Karpas-422 (cell line): ENCODE measurements at regions not wholly inside any gene's neighbourhood (a gene's known extent, or its start where the extent isn't known, plus 50 kb on each side); places are given as distances from the start of the nearest gene placed in this dataset.

Experiments
- DNase-seq: peaks from one replicate; pipeline ENCODE4 v3.0.0-alpha.2; 2015
- H2AFZ ChIP-seq: fragments of 200-600 bp; sonication (generic); 2 replicates; pipeline ENCODE4 v1.6.1; 2014; ENCODE audit warnings: antibody characterized with exemption, low read length, mixed read lengths
- H3K27ac ChIP-seq: fragments of 200-600 bp; sonication (generic); 2 replicates; pipeline ENCODE4 v1.5.1; 2014; ENCODE audit warnings: mild to moderate bottlenecking, low read length, moderate library complexity
- H3K27me3 ChIP-seq: fragments of 200-600 bp; sonication (generic); 2 replicates; pipeline ENCODE4 v1.6.1; 2014; ENCODE audit warnings: low read length, mixed read lengths
- H3K36me3 ChIP-seq: fragments of 200-600 bp; sonication (generic); 2 replicates; pipeline ENCODE4 v1.6.1; 2014; ENCODE audit warnings: low read length, mixed read lengths; ENCODE audit not compliant: insufficient read depth
- H3K4me1 ChIP-seq: fragments of 200-600 bp; sonication (generic); 2 replicates; pipeline ENCODE4 v1.6.1; 2014; ENCODE audit warnings: mild to moderate bottlenecking, low read length, mixed read lengths
- H3K4me2 ChIP-seq: fragments of 200-600 bp; sonication (generic); 2 replicates; pipeline ENCODE4 v1.6.1; 2014; ENCODE audit warnings: low read length, low read depth, mild to moderate bottlenecking; ENCODE audit not compliant: poor library complexity, severe bottlenecking
- H3K4me3 ChIP-seq: fragments of 200-600 bp; sonication (generic); 2 replicates; pipeline ENCODE4 v1.5.1; 2014; ENCODE audit warnings: mild to moderate bottlenecking, antibody characterized with exemption, low read length, mixed read lengths
- H3K79me2 ChIP-seq: fragments of 200-600 bp; sonication (generic); 2 replicates; pipeline ENCODE4 v1.6.1; 2014; ENCODE audit warnings: mild to moderate bottlenecking, low read length, mixed read lengths
- H3K9ac ChIP-seq: fragments of 200-600 bp; sonication (generic); 2 replicates; pipeline ENCODE4 v1.6.0; 2014; ENCODE audit warnings: low read length
- H3K9me2 ChIP-seq: fragments of 200-600 bp; sonication (generic), shearing (Covaris generic); replicated peaks from 2 replicates; pipeline ENCODE4 v1.6.0; 2014; ENCODE audit warnings: mild to moderate bottlenecking, low read length, moderate library complexity; ENCODE audit not compliant: insufficient read depth
- H3K9me3 ChIP-seq: fragments of 300-700, 200-600 bp; sonication (generic); 2 replicates; pipeline ENCODE4 v1.6.1; 2014; ENCODE audit warnings: low read length, mixed read lengths
- H4K20me1 ChIP-seq: fragments of 200-600 bp; sonication (generic); 2 replicates; pipeline ENCODE4 v1.6.1; 2014; ENCODE audit warnings: mild to moderate bottlenecking, antibody characterized with exemption, low read length, low read depth; ENCODE audit not compliant: insufficient read depth

DNA sequence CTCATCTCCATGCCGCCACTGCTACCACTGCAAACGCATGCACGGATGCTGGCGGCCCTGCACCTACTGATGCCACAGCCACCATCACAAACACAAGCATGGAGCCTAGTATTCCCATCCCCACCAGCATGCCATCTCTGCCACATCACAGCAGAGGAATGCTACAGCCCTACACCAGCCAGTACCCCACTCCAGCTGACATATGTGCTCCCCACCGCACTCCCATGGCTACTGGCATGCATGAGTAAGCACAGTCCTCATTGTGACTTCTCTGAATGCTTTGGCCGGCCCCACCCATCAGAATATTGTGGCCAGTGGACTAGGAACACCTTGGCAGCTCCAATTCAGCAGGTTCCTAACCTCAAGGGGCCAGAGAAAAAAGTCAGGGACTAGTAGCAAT, 705.5 kb downstream of the POM121L12 start:
- Histone ChIP-seq H3K36me3 (no peaks in the 10 kb centered on the region), H3K9me3 (peaks cover 25% of the 10 kb centered on the region), H3K27me3 (no peaks in the 10 kb centered on the region), H3K4me3 (no peak overlapping the region), H3K4me1 (no peaks in the 10 kb centered on the region), H2AFZ (no peak overlapping the region), H3K9me2 (no peaks in the 10 kb centered on the region), H3K79me2 (no peaks in the 10 kb centered on the region), H3K4me2 (no peak overlapping the region), H3K27ac (no peak overlapping the region), H3K9ac (no peak overlapping the region), H4K20me1 (no peaks in the 10 kb centered on the region)
- no peak for DNase-seq

DNA sequence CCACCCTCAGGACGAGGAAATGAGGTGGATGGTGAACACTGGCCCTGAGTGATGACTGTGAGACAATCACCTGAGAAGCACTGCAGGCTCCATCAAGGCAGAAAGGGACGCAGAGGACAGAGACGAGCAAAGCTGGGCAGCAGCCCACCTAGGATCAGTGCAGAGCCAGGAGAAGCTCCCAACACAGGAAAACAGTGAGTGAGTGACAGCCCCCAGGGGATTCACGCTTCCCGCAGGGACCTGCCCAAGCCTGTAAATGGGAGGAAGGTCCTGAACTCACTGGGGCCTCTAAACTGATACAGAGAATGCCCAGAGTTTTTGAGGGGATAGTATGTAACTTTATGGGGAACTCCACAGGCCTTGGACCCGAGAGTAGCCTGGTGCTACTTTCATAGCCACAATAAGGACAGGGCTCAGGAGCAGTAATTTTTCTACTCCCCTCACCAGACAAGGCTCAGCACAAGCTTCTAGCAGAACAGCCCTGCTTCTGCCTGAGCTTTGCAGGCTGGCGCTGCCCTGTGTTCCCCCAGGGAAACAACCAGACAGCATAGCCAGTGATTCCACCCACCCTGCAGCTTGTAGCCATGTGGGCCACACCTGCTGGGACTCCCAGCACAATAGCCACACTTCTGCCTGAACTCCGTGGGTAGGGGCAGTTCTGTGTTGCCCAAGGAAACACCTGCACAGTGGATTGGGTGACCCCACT, 708.4 kb downstream of the POM121L12 start:
- H3K4me3 ChIP-seq, result no peak overlapping the region
- no peaks in the 10 kb centered on the region for H3K4me1 ChIP-seq
- H3K27ac ChIP-seq, result no peak overlapping the region
- H3K9me3 ChIP-seq, result peaks cover 25% of the 10 kb centered on the region
- H3K27me3 ChIP-seq, result no peaks in the 10 kb centered on the region
- no peaks in the 10 kb centered on the region for H4K20me1 ChIP-seq
- H3K4me2 ChIP-seq, result no peak overlapping the region
- DNase-seq, result no peak
- no peaks in the 10 kb centered on the region for H3K36me3 ChIP-seq
- no peak overlapping the region for H2AFZ ChIP-seq
- no peaks in the 10 kb centered on the region for H3K9me2 ChIP-seq
- no peaks in the 10 kb centered on the region for H3K79me2 ChIP-seq
- no peak overlapping the region for H3K9ac ChIP-seq

DNA sequence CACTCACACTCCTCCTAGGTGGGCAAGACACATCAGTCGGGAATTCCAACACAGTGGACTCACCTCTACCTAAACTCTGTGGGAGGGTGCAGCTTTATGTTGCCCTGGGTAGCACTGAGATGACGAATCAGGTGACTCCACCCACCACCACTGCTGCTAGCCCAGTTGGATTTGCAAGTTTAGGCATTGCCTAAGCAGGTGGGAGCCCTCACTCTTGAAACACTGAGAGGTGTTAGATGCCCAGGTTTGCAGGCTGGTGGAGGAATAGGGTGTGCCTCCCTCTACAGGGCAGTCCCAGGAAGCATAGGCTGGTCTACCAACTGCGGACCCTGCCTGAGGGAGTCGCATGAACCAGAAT, 708.9 kb downstream of the POM121L12 start:
- Histone ChIP-seq H3K27me3 (no peaks in the 10 kb centered on the region), H3K79me2 (no peaks in the 10 kb centered on the region), H3K9ac (no peak overlapping the region), H3K36me3 (no peaks in the 10 kb centered on the region), H2AFZ (no peak overlapping the region), H4K20me1 (no peaks in the 10 kb centered on the region), H3K4me3 (no peak overlapping the region), H3K4me1 (no peaks in the 10 kb centered on the region), H3K27ac (no peak overlapping the region), H3K9me3 (peaks cover 23% of the 10 kb centered on the region), H3K9me2 (no peaks in the 10 kb centered on the region), H3K4me2 (no peak overlapping the region)
- no peak for DNase-seq

DNA sequence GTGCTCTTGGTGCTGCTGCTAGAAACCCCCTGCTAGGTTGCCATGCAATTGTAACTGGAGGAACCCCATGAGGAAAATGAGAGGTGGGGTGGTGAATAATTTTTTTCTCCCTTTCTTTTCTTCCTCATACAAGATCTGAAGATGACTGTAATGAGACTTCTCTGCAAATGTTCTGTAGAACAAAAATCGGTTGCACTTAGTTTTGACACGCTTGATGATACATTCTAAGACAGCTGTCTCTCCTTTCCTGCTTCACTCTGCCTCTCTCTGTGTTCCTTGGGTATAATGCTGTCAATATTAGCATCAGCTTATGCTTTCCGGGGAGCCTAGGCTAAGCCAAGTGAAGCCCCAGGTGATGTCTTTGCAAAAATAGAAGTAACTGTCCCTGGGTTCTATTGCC, 721.5 kb downstream of the POM121L12 start:
- DNase-seq, result no peak
- Histone ChIP-seq H2AFZ (no peak overlapping the region), H3K9me3 (peaks cover 30% of the 10 kb centered on the region), H3K4me1 (no peaks in the 10 kb centered on the region), H3K9ac (no peak overlapping the region), H3K36me3 (no peaks in the 10 kb centered on the region), H3K4me3 (no peak overlapping the region), H3K79me2 (no peaks in the 10 kb centered on the region), H3K27me3 (no peaks in the 10 kb centered on the region), H4K20me1 (no peaks in the 10 kb centered on the region), H3K27ac (no peak overlapping the region), H3K9me2 (no peaks in the 10 kb centered on the region), H3K4me2 (no peak overlapping the region)

DNA sequence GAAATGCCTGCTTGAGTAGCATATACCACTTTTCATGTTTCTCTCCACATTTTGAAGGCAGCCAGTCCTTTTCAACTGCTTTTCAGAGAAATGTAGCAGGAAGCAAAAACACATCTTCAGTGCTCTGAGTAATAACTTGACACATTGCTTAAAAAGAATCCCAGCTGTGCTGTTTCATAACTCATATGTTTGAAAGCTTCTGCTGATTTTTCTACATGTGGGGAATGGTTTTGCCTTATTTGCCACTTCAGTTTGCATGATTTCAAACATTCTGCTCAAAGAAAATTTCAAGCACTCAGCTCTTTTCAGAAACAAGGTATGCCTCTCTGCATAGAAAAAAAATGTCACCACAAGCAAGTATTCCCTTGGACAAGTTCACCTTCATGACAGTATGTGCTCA, 732.8 kb downstream of the POM121L12 start:
- Histone ChIP-seq H3K4me2 (no peak overlapping the region), H3K36me3 (no peaks in the 10 kb centered on the region), H3K9ac (no peak overlapping the region), H3K79me2 (no peaks in the 10 kb centered on the region), H2AFZ (no peak overlapping the region), H3K4me3 (no peak overlapping the region), H3K27ac (no peak overlapping the region), H3K9me2 (no peaks in the 10 kb centered on the region), H3K9me3 (peaks cover 45% of the 10 kb centered on the region), H3K4me1 (no peaks in the 10 kb centered on the region), H4K20me1 (no peaks in the 10 kb centered on the region), H3K27me3 (no peaks in the 10 kb centered on the region)
- no peak for DNase-seq

DNA sequence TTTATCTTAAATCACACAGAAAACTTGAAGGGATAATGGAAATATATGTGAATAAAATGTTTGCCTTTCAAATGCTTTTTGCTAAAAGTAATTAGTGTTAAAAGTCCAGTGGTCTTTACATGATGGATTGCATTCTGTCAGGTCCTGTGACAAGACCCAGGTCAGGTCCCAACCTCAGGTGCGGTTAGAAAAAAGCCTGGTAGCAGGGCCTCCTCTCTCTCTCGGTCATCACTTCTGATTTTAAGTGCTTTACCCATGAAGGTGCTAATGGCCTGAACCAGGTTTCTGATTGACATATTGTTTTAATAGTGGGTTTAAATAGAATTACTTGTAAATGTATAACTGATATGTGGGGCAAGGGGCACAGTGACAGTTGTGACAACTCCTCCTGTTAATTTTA, 736.3 kb downstream of the POM121L12 start:
- Histone ChIP-seq H4K20me1 (no peaks in the 10 kb centered on the region), H3K36me3 (no peaks in the 10 kb centered on the region), H3K9ac (no peak overlapping the region), H3K27me3 (no peaks in the 10 kb centered on the region), H3K79me2 (no peaks in the 10 kb centered on the region), H3K4me3 (no peak overlapping the region), H3K27ac (no peak overlapping the region), H3K9me2 (no peaks in the 10 kb centered on the region), H3K4me1 (no peaks in the 10 kb centered on the region), H3K9me3 (peaks cover 59% of the 10 kb centered on the region), H2AFZ (no peak overlapping the region), H3K4me2 (no peak overlapping the region)
- no peak for DNase-seq

DNA sequence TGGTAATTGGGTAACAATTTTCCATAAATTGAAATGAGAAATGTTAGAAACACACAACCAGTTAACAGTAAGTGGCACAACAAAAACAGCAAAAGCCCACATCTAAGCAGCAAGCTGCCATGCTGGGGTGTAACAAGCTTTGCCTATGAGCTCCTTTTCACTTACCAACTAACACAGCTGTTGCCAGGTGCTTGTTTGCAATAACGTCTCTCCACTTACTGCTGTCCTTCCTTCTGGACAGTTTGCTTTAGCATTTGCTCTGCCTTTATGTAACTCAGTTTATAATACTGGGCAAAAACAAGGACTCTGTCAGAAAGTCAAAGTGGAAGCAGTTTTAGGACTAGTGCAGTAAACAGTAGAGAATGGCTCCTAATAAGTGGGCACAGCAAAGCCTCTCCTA, 740.9 kb downstream of the POM121L12 start:
- H3K9me3 ChIP-seq, result peaks cover 47% of the 10 kb centered on the region
- H3K9me2 ChIP-seq, result no peaks in the 10 kb centered on the region
- no peak for DNase-seq
- no peak overlapping the region for H3K4me3 ChIP-seq
- H4K20me1 ChIP-seq, result no peaks in the 10 kb centered on the region
- no peaks in the 10 kb centered on the region for H3K36me3 ChIP-seq
- no peak overlapping the region for H3K27ac ChIP-seq
- H3K9ac ChIP-seq, result no peak overlapping the region
- H3K27me3 ChIP-seq, result no peaks in the 10 kb centered on the region
- H3K4me2 ChIP-seq, result no peak overlapping the region
- no peaks in the 10 kb centered on the region for H3K4me1 ChIP-seq
- H2AFZ ChIP-seq, result no peak overlapping the region
- no peaks in the 10 kb centered on the region for H3K79me2 ChIP-seq

DNA sequence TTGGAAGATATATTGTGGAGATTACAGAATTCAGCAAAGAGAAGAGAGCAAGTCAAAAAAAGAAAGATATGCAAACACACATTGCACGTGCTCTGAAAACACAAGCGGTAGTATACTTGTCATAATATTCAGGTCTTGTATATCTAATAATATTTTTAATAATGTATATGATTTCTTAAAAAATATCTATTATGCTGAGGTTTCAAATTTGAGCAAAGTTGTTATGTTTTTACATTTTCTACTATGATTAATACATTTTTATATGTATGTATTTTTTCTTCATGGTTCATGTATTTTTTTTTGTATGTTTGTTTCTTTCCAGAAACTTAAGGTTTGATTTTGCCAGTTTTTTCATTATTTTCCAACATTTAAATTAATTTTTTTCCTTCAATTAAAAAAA, 752.4 kb upstream of the VSTM2A start:
- H3K9me2 ChIP-seq, result no peaks in the 10 kb centered on the region
- H3K27ac ChIP-seq, result no peak overlapping the region
- DNase-seq, result no peak
- no peaks in the 10 kb centered on the region for H3K4me1 ChIP-seq
- no peaks in the 10 kb centered on the region for H4K20me1 ChIP-seq
- no peak overlapping the region for H3K4me2 ChIP-seq
- H3K4me3 ChIP-seq, result no peak overlapping the region
- H3K79me2 ChIP-seq, result no peaks in the 10 kb centered on the region
- no peak overlapping the region for H2AFZ ChIP-seq
- peaks cover 11% of the 10 kb centered on the region for H3K9me3 ChIP-seq
- no peaks in the 10 kb centered on the region for H3K36me3 ChIP-seq
- no peak overlapping the region for H3K9ac ChIP-seq
- no peaks in the 10 kb centered on the region for H3K27me3 ChIP-seq

DNA sequence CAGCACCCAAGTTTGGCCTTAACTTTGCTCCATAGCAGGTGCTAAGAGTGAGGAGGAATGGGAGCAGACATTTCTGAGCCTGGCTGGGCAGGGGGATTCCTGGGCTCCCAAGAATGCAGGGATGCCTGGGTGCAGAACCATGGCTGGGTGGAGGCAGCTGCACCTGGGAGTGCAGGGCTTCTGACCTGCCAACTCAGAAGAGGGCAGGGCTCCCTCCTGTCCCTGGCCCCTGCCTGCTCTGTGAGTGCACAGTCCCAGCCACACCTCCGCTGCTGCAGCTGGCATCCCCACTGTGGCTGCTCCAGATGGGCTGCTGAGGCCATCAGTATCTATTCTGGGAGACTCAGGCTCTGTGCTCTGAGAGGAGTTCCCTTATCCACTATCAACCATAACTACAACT, 747.4 kb upstream of the VSTM2A start:
- Histone ChIP-seq H4K20me1 (no peaks in the 10 kb centered on the region), H3K9me2 (no peaks in the 10 kb centered on the region), H3K27ac (no peak overlapping the region), H3K79me2 (no peaks in the 10 kb centered on the region), H3K4me2 (no peak overlapping the region), H3K4me3 (no peak overlapping the region), H3K36me3 (no peaks in the 10 kb centered on the region), H3K9me3 (peaks cover 22% of the 10 kb centered on the region), H3K9ac (no peak overlapping the region), H3K27me3 (no peaks in the 10 kb centered on the region), H2AFZ (no peak overlapping the region), H3K4me1 (no peaks in the 10 kb centered on the region)
- DNase-seq, result no peak
